GM12875 (cell line): ENCODE measurements at regions not wholly inside any gene's neighbourhood (a gene's known extent, or its start where the extent isn't known, plus 50 kb on each side); places are given as distances from the start of the nearest gene placed in this dataset.

Experiments used
- H3K4me3 ChIP-seq: one replicate; pipeline ENCODE4 v1.5.1; 2011; ENCODE audit warnings: low read depth, low read length, control low read depth
- TF ChIP-seq, protein P1 (sequence below): IDR thresholded peaks from 2 replicates; pipeline ENCODE4 v1.5.1; 2011; ENCODE audit warnings: low read depth, mild to moderate bottlenecking, control low read depth, inconsistent platforms, low read length, moderate library complexity, borderline replicate concordance; ENCODE audit not compliant: insufficient read depth

GRCh38 chr15:59825901-59826300 lies 136.8 kb upstream of the BNIP2 start:
- H3K4me3 ChIP-seq = no peak overlapping the region
- TF ChIP-seq, protein P1, sequence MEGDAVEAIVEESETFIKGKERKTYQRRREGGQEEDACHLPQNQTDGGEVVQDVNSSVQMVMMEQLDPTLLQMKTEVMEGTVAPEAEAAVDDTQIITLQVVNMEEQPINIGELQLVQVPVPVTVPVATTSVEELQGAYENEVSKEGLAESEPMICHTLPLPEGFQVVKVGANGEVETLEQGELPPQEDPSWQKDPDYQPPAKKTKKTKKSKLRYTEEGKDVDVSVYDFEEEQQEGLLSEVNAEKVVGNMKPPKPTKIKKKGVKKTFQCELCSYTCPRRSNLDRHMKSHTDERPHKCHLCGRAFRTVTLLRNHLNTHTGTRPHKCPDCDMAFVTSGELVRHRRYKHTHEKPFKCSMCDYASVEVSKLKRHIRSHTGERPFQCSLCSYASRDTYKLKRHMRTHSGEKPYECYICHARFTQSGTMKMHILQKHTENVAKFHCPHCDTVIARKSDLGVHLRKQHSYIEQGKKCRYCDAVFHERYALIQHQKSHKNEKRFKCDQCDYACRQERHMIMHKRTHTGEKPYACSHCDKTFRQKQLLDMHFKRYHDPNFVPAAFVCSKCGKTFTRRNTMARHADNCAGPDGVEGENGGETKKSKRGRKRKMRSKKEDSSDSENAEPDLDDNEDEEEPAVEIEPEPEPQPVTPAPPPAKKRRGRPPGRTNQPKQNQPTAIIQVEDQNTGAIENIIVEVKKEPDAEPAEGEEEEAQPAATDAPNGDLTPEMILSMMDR = no peak

- H3K4me3 ChIP-seq = no peak overlapping the region
- TF ChIP-seq, protein P1 = no peak
These were observed 132.2 kb upstream of the BNIP2 start for GRCh38 chr15:59821286-59821685.

DNA sequence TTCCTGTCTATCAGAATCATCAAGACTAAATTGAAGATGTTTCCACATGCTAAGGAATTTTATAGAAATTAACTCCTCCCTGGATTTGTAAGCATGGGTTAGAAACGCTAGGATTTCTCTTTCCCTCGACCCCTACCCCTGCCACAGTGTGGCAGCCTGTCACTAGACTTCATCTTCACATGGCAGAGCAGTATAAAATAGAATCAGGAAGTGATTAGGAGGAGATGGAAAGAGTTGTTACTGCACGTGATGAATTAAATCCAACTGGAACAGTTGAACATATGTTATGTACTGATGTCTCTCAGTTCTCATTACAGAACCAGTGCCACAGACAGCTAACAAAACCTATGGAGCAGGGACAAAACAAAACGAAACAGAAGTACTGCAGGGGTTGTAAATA lies 130.0 kb upstream of the BNIP2 start:
- no peak overlapping the region for H3K4me3 ChIP-seq
- TF ChIP-seq, protein P1 = no peak

GRCh38 chr15:59818336-59818735 lies 129.2 kb upstream of the BNIP2 start:
- TF ChIP-seq, protein P1 = no peak
- no peak overlapping the region for H3K4me3 ChIP-seq

DNA sequence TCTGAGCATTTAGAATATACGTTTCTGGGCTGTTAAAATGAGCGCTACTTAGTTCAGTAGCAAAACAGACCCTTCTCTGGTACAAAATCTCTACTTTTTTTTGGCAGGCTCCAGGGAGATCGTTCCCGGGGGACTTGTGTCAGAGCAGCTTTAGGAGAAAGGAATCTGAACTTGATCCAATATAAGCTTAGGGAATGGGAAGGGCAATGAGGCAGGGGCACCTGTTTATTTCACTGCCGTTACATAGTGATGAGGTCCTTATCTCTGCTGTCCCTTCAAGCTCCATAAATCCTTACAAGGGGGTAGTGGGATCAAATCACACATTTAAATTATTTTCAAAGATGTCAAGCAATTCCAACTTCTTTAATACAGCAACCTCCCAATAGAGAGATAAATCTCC lies 128.7 kb upstream of the BNIP2 start:
- TF ChIP-seq, protein P1 = no peak
- H3K4me3 ChIP-seq = no peak overlapping the region

DNA sequence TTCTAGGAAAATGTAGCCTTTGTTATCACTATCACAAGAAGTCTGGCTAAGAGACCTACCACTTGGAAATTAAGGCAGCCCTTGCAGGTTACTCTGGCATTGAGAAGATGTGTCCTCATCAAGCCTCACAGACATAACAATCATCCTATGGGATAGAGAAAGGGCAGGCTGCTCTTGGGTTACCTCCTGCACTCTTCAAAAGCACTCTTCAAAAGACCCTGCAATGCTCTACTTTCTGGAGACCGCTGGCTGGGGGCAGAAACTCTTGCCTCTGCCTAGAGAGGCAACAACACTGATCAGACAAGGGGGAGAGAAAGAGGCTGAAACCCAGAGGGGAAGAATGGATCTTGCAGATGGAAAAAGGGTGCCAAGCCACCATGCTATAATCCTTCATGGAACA lies 127.9 kb upstream of the BNIP2 start:
- TF ChIP-seq, protein P1 = no peak
- H3K4me3 ChIP-seq = no peak overlapping the region

GRCh38 chr15:59814409-59814808 lies 125.3 kb upstream of the BNIP2 start:
- TF ChIP-seq, protein P1 = no peak

More at GRCh38 chr15:59814409-59814808, 125.3 kb upstream of the BNIP2 start:
- H3K4me3 ChIP-seq = no peak overlapping the region
